HCT116 (cell line): ENCODE measurements at regions not wholly inside any gene's neighbourhood (a gene's known extent, or its start where the extent isn't known, plus 50 kb on each side); places are given as distances from the start of the nearest gene placed in this dataset.

Source experiments
- ATAC-seq: fragments of 200-7000 bp; cut with Tn5 transposase; 2 replicates; pipeline ENCODE4 v1.9.1; 2020; ENCODE audit warnings: mild to moderate bottlenecking, moderate library complexity
- BruUV-seq: library from RNA; stranded (reverse); fragments of 400-500 nt; replicated peaks from 2 replicates; lab custom pipeline; 2021; lab: Mats Ljungman, UMichigan
- CTCF ChIA-PET: fragments of 300-600 bp; sonication (Branson Sonifier 250); formaldehyde crosslinking; loops from one replicate; lab custom pipeline; 2021; ENCODE audit warnings: antibody characterized with exemption; lab: Charles Lee
- POLR2A ChIA-PET: fragments of 300-600, 350-600 bp; sonication (Branson Sonifier 250); formaldehyde crosslinking; loops from one replicate; lab custom pipeline; 2021; ENCODE audit warnings: antibody characterized with exemption; lab: Charles Lee
- RAD21 ChIA-PET, 2 experiments: fragments of 300-600 bp; sonication (Branson Sonifier 250); formaldehyde crosslinking; loops; one replicate each; lab custom pipeline; 2023; ENCODE audit warnings: low total read pairs in 2 of 2; ENCODE audit not compliant: uncharacterized antibody in 2 of 2, unreplicated experiment in 2 of 2, low non-redundant PET in 1 of 2; lab: Charles Lee
- DNase-seq: peaks from one replicate; pipeline ENCODE4 v3.0.0-alpha.2; 2010; ENCODE audit warnings: low read depth, low spot score
- H2AFZ ChIP-seq: fragments of 200-600 bp; shearing (Covaris generic), sonication (generic); 2 replicates; pipeline ENCODE4 v1.6.1; 2017; ENCODE audit warnings: low read depth, mixed run types, mixed read lengths, antibody characterized with exemption, low read length; ENCODE audit not compliant: poor library complexity, severe bottlenecking
- H3K27ac ChIP-seq: 2 replicates; pipeline ENCODE4 v1.5.1; 2012; ENCODE audit warnings: low read depth, low read length
- H3K27me3 ChIP-seq: fragments of 200-600 bp; sonication (generic); 2 replicates; pipeline ENCODE4 v1.6.1; 2016; ENCODE audit warnings: mixed run types, low read length, mixed read lengths; ENCODE audit not compliant: insufficient read depth
- H3K36me3 ChIP-seq, 2 experiments: fragments of 200-500 bp in 1 of 2; fragments of 200-600 bp in 1 of 2; sonication (Bioruptor generic) in 1 of 2; sonication (generic) in 1 of 2; 2 replicates each; pipeline versions ENCODE4 v1.5.1 to v1.6.1; 2014 to 2016; ENCODE audit warnings: low read length in 2 of 2, inconsistent platforms in 1 of 2, mixed read lengths in 1 of 2, mixed run types in 1 of 2; ENCODE audit not compliant: insufficient read depth in 2 of 2, control insufficient read depth in 1 of 2
- H3K4me1 ChIP-seq, 2 experiments: fragments of 200-600 bp in 1 of 2; sonication (generic) in 1 of 2; 2 replicates each; pipeline versions ENCODE4 v1.5.1 to v1.6.1; 2012 to 2017; ENCODE audit warnings: low read length in 2 of 2, inconsistent platforms in 1 of 2, mild to moderate bottlenecking in 1 of 2, mixed read lengths in 1 of 2, mixed run types in 1 of 2, moderate library complexity in 1 of 2; ENCODE audit not compliant: insufficient read depth in 2 of 2, control insufficient read depth in 1 of 2
- H3K4me2 ChIP-seq: fragments of 200-600 bp; sonication (generic); 2 replicates; pipeline ENCODE4 v1.6.1; 2017; ENCODE audit warnings: mixed run types, low read length, mixed read lengths
- H3K4me3 ChIP-seq, 2 experiments: fragments of 200-600 bp in 1 of 2; sonication (generic) in 1 of 2; replicated peaks in 1 of 2; 2 replicates each; pipeline ENCODE4 v1.5.1; 2011 to 2016; ENCODE audit warnings: low read length in 2 of 2, control low read depth in 1 of 2, low read depth in 1 of 2, mild to moderate bottlenecking in 1 of 2, mixed read lengths in 1 of 2, mixed run types in 1 of 2
- H3K79me2 ChIP-seq: fragments of 200-600 bp; sonication (generic); 2 replicates; pipeline ENCODE4 v1.6.1; 2017; ENCODE audit warnings: mild to moderate bottlenecking, mixed run types, low read length, moderate library complexity, mixed read lengths; ENCODE audit not compliant: insufficient read depth
- H3K9ac ChIP-seq: fragments of 200-600 bp; sonication (generic); 2 replicates; pipeline ENCODE4 v1.6.1; 2016; ENCODE audit warnings: low read length, mixed read lengths
- H3K9me2 ChIP-seq: fragments of 200-600 bp; sonication (generic), shearing (Covaris generic); 2 replicates; pipeline ENCODE4 v1.6.1; 2017; ENCODE audit warnings: mixed run types, mild to moderate bottlenecking, moderate library complexity; ENCODE audit not compliant: insufficient read depth
- H3K9me3 ChIP-seq, 2 experiments: fragments of 200-500 bp in 1 of 2; fragments of 200-600 bp in 1 of 2; sonication (Bioruptor generic) in 1 of 2; sonication (generic) in 1 of 2; 2 replicates each; pipeline ENCODE4 v1.6.1; 2014 to 2017; ENCODE audit warnings: low read length in 2 of 2, mixed read lengths in 2 of 2, inconsistent platforms in 1 of 2, low read depth in 1 of 2, mild to moderate bottlenecking in 1 of 2, mixed run types in 1 of 2, moderate library complexity in 1 of 2; ENCODE audit not compliant: control insufficient read depth in 1 of 2, insufficient read depth in 1 of 2
- H4K20me1 ChIP-seq: fragments of 200-600 bp; sonication (generic), shearing (Covaris generic); 2 replicates; pipeline ENCODE4 v1.6.1; 2017; ENCODE audit warnings: mixed run types, mild to moderate bottlenecking, moderate library complexity; ENCODE audit not compliant: insufficient read depth
- CBX3 ChIP-seq: IDR thresholded peaks from 2 replicates; pipeline ENCODE4 v1.6.1; 2012; ENCODE audit warnings: low read depth
- CEBPB ChIP-seq: IDR thresholded peaks from 2 replicates; pipeline ENCODE4 v1.6.1; 2012; ENCODE audit warnings: low read depth
- ELF1 ChIP-seq: IDR thresholded peaks from 2 replicates; pipeline ENCODE4 v1.6.1; 2012; ENCODE audit warnings: low read depth, borderline replicate concordance
- EZH2 ChIP-seq: fragments of 200-600 bp; sonication (generic); IDR thresholded peaks from 2 replicates; pipeline ENCODE4 v1.6.1; 2017; ENCODE audit warnings: antibody characterized with exemption, mixed run types
- EZH2phosphoT487 ChIP-seq: fragments of 200-600 bp; IDR thresholded peaks from 2 replicates; pipeline ENCODE4 v1.6.1; 2018; ENCODE audit warnings: antibody characterized with exemption, borderline replicate concordance
- JUND ChIP-seq: IDR thresholded peaks from 2 replicates; pipeline ENCODE4 v1.6.1; 2012
- POLR2A ChIP-seq: IDR thresholded peaks from 2 replicates; pipeline ENCODE4 v1.7.0; 2011; ENCODE audit warnings: borderline replicate concordance; ENCODE audit not compliant: insufficient read depth, insufficient read length; ENCODE audit errors: extremely low read depth
- RAD21 ChIP-seq: IDR thresholded peaks from 2 replicates; pipeline ENCODE4 v1.6.1; 2012; ENCODE audit warnings: low read depth, mild to moderate bottlenecking
- SIN3A ChIP-seq: IDR thresholded peaks from 2 replicates; pipeline ENCODE4 v1.6.1; 2012; ENCODE audit warnings: low read depth
- SP1 ChIP-seq: IDR thresholded peaks from 2 replicates; pipeline ENCODE4 v1.6.1; 2012; ENCODE audit warnings: low read depth
- YY1 ChIP-seq: IDR thresholded peaks from 2 replicates; pipeline ENCODE4 v1.6.1; 2011; ENCODE audit warnings: low read length, low read depth, moderate library complexity, mild to moderate bottlenecking; ENCODE audit not compliant: insufficient replicate concordance; ENCODE audit errors: extremely low read depth
- ZFX ChIP-seq: fragments of 450-650 bp; IDR thresholded peaks from 2 replicates; pipeline ENCODE4 v1.6.1; 2017
- ZNF274 ChIP-seq: fragments of 200-500 bp; sonication (Bioruptor generic); IDR thresholded peaks from 2 replicates; pipeline ENCODE4 v1.6.1; 2014; ENCODE audit warnings: mild to moderate bottlenecking, low read depth, low read length, inconsistent platforms
- intact Hi-C: fragments of 100-400 bp; cut with micrococcal nuclease; formaldehyde crosslinking; loops from 2 replicates; pipeline ENCODE4 v1.10.0; 2022
- TF ChIP-seq, protein P1 (sequence below): IDR thresholded peaks from 2 replicates; pipeline ENCODE4 v1.6.1; 2012
- TF ChIP-seq, protein P2 (sequence below), 3 experiments: fragments of 200-600 bp in 1 of 3; sonication (generic) in 1 of 3; IDR thresholded peaks in 2 of 3; conservative IDR thresholded peaks in 1 of 3; 2 replicates each; pipeline ENCODE4 v1.5.1; 2012 to 2017; ENCODE audit warnings: low read depth in 2 of 3, low read length in 2 of 3, antibody characterized with exemption in 1 of 3, borderline replicate concordance in 1 of 3, control low read depth in 1 of 3, mild to moderate bottlenecking in 1 of 3, mixed read lengths in 1 of 3, mixed run types in 1 of 3, moderate library complexity in 1 of 3; ENCODE audit not compliant: insufficient read depth in 1 of 3
- TF ChIP-seq, protein P3 (sequence below): IDR thresholded peaks from 2 replicates; pipeline ENCODE4 v1.6.1; 2012; ENCODE audit warnings: low read depth
- TF ChIP-seq, protein P4 (sequence below): IDR thresholded peaks from 2 replicates; pipeline ENCODE4 v1.6.1; 2012

DNA sequence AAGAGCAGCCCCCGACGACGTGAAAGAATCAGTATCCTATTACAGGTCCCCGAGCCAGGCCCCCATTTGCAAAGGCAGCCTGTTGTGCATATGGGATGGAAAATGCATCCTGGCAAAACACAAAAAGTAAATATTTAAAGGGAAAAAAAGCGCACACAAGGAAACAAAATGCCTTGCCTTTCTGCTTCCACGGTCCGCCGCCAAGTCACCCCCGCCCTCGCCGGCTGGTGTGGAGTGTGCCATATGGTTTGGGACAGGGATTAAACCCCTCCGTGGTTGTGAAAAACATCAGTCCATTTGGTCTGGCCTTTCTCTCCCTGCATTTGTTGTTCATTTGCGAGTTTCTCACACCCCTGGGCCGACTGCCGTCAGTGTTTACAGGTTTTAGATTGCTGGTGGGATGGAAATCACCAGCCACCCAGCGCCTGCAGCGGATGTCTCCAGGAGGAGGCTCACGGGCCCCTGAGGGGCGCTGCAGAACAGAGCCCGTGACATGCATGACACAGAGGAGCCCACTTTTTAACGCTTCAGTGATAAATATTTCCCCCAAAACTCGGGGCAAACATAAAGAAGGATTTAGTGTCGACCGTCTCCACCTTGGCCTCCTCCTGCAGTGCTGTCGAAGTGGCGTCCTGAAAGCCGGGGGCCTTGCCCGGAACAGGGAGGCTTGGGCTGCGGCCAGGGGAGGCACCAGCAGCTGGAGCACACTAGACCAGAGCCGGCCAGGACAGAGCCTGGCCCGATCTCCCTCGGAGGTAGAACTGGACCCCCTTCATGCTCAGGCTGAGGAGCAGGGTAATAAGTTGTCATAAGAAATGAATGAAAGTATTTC is 161.5 kb downstream of the HSD17B3 start:
- ATAC-seq: no peak
- CTCF ChIA-PET: no interaction called here
- H3K9ac ChIP-seq: no peak overlapping the region

More for the DNA sequence above, 161.5 kb downstream of the HSD17B3 start:
- ChIA-PET RAD21 (no interaction called here), POLR2A (no interaction called here)
- no peak overlapping the region for H2AFZ ChIP-seq
- H3K27me3 ChIP-seq: no peaks in the 10 kb centered on the region
- H3K27ac ChIP-seq: no peak overlapping the region
- intact Hi-C loops: no loop called here
- H3K4me2 ChIP-seq: no peak overlapping the region
- no peaks in the 10 kb centered on the region for H4K20me1 ChIP-seq
- H3K4me1 ChIP-seq: no peaks in the 10 kb centered on the region
- no peaks in the 10 kb centered on the region for H3K9me2 ChIP-seq
- TF ChIP-seq ZNF274 (no peak), EZH2phosphoT487 (no peak), EZH2 (no peak), CBX3 (no peak), SIN3A (no peak), SP1 (no peak), POLR2A (no peak), RAD21 (no peak), YY1 (no peak), JUND (no peak), ELF1 (no peak), CEBPB (no peak), ZFX (no peak)
- TF ChIP-seq, protein P1, sequence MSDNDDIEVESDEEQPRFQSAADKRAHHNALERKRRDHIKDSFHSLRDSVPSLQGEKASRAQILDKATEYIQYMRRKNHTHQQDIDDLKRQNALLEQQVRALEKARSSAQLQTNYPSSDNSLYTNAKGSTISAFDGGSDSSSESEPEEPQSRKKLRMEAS: no peak
- TF ChIP-seq, protein P2, sequence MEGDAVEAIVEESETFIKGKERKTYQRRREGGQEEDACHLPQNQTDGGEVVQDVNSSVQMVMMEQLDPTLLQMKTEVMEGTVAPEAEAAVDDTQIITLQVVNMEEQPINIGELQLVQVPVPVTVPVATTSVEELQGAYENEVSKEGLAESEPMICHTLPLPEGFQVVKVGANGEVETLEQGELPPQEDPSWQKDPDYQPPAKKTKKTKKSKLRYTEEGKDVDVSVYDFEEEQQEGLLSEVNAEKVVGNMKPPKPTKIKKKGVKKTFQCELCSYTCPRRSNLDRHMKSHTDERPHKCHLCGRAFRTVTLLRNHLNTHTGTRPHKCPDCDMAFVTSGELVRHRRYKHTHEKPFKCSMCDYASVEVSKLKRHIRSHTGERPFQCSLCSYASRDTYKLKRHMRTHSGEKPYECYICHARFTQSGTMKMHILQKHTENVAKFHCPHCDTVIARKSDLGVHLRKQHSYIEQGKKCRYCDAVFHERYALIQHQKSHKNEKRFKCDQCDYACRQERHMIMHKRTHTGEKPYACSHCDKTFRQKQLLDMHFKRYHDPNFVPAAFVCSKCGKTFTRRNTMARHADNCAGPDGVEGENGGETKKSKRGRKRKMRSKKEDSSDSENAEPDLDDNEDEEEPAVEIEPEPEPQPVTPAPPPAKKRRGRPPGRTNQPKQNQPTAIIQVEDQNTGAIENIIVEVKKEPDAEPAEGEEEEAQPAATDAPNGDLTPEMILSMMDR (IDR thresholded peaks at IDR 0.05 in 2 of 3, conservative IDR thresholded peaks at IDR 0.05 in 1 of 3; ENCODE audit: borderline replicate concordance in 1 of 3, insufficient read depth in 1 of 3, low read depth in 2 of 3, low read length in 2 of 3): no peak
- TF ChIP-seq, protein P3, sequence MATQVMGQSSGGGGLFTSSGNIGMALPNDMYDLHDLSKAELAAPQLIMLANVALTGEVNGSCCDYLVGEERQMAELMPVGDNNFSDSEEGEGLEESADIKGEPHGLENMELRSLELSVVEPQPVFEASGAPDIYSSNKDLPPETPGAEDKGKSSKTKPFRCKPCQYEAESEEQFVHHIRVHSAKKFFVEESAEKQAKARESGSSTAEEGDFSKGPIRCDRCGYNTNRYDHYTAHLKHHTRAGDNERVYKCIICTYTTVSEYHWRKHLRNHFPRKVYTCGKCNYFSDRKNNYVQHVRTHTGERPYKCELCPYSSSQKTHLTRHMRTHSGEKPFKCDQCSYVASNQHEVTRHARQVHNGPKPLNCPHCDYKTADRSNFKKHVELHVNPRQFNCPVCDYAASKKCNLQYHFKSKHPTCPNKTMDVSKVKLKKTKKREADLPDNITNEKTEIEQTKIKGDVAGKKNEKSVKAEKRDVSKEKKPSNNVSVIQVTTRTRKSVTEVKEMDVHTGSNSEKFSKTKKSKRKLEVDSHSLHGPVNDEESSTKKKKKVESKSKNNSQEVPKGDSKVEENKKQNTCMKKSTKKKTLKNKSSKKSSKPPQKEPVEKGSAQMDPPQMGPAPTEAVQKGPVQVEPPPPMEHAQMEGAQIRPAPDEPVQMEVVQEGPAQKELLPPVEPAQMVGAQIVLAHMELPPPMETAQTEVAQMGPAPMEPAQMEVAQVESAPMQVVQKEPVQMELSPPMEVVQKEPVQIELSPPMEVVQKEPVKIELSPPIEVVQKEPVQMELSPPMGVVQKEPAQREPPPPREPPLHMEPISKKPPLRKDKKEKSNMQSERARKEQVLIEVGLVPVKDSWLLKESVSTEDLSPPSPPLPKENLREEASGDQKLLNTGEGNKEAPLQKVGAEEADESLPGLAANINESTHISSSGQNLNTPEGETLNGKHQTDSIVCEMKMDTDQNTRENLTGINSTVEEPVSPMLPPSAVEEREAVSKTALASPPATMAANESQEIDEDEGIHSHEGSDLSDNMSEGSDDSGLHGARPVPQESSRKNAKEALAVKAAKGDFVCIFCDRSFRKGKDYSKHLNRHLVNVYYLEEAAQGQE: no peak
- TF ChIP-seq, protein P4, sequence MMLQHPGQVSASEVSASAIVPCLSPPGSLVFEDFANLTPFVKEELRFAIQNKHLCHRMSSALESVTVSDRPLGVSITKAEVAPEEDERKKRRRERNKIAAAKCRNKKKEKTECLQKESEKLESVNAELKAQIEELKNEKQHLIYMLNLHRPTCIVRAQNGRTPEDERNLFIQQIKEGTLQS: no peak
- no peak overlapping the region for H3K4me3 ChIP-seq
- H3K79me2 ChIP-seq: no peaks in the 10 kb centered on the region
- H3K9me3 ChIP-seq: no peaks in the 10 kb centered on the region
- DNase-seq: no peak
- H3K36me3 ChIP-seq: no peaks in the 10 kb centered on the region
- no TSS peak for BruUV-seq
